ENCODE measurements at regions not wholly inside any gene's neighbourhood (a gene's known extent, or its start where the extent isn't known, plus 50 kb on each side); places are given as distances from the start of the nearest gene placed in this dataset.
"Not testable (repeated sequence)": the region's sequence is repeated elsewhere in the genome, so short reads cannot be mapped to it uniquely, and the experiment has no call there.

DNA sequence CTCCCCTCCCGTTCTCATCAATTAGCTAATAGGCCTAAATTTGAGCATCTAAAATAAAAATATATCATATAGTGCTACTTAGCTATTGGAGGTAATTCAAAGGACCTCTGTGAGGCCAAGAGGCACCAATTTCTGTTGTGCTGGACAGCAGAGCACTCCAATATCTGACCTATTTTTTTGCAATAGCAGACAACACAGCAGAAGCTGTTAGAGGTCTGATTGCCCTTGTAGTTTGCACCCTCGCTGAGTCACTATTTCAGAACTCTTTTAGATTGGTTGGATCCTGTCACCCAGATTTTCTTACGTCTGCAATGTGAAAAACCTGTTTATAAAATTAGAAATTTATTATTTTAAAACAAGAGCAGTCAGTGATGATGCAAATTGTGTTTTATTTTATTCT is 184.1 kb downstream of the CEP135 start:
- no peak overlapping the region for H3K27ac ChIP-seq
- H3K4me3 ChIP-seq = no peak overlapping the region
- no peaks in the 10 kb centered on the region for H3K9me3 ChIP-seq
- H3K27me3 ChIP-seq = no peaks in the 10 kb centered on the region
- intact Hi-C loops (cut with DNase I) = no loop called here
- TF ChIP-seq, protein P1, sequence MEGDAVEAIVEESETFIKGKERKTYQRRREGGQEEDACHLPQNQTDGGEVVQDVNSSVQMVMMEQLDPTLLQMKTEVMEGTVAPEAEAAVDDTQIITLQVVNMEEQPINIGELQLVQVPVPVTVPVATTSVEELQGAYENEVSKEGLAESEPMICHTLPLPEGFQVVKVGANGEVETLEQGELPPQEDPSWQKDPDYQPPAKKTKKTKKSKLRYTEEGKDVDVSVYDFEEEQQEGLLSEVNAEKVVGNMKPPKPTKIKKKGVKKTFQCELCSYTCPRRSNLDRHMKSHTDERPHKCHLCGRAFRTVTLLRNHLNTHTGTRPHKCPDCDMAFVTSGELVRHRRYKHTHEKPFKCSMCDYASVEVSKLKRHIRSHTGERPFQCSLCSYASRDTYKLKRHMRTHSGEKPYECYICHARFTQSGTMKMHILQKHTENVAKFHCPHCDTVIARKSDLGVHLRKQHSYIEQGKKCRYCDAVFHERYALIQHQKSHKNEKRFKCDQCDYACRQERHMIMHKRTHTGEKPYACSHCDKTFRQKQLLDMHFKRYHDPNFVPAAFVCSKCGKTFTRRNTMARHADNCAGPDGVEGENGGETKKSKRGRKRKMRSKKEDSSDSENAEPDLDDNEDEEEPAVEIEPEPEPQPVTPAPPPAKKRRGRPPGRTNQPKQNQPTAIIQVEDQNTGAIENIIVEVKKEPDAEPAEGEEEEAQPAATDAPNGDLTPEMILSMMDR (IDR thresholded peaks at IDR 0.05) = no peak
- no peak for DNase-seq
- H3K36me3 ChIP-seq = no peaks in the 10 kb centered on the region
- no peaks in the 10 kb centered on the region for H3K4me1 ChIP-seq
- ATAC-seq = no peak

DNA sequence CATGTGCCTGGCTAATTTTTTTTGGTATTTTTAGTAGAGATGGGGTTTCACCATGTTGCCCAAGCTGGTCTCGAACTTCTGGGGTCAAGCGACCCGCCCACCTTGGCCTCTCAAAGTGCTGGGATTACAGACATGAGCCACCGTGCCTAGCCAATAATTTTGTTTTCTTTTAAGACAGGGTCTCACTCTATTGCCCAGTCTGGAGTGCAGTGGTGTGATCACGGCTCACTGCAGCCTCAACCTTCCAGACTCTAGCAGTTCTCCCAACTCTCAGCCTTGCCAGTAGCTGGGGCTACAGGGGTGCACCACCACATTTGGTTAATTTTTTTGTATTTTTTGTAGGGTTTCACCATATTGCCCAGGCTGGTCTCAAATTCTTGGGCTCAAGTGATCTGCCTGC is 183.4 kb downstream of the CEP135 start:
- not testable (repeated sequence) for ATAC-seq, DNase-seq

DNA sequence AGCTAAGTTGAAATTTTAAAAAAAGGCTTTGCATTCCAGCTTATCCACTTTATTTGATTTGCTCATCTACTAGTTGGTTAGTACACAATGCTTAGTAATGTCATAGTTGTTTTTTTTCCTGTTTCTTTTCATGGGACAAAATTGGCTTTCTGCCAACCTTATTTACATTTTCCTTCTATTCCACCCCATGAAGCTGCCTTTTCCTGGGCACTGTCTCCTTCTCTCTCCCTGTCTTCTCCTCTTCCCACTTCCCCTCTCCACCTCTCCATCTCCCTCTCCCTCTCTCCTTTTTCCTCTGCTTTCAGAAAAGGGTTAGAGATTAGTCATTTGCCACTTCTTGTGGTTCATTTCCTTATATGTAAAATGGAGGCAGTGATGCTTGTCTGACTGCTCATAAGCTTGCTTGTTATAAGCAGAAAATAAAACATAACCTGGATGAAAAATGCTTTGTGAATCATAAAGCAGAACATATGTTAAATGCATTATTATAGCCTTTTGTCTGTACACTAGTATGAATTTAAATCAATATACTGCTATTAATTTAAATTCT is 181.9 kb downstream of the CEP135 start:
- ATAC-seq = no peak

More for the DNA sequence above, 183.4 kb downstream of the CEP135 start:
- H3K27me3 ChIP-seq; H3K27ac ChIP-seq; H3K36me3 ChIP-seq; intact Hi-C loops (cut with DNase I); H3K9me3 ChIP-seq; H3K4me3 ChIP-seq; H3K4me1 ChIP-seq: not testable (repeated sequence)

DNA sequence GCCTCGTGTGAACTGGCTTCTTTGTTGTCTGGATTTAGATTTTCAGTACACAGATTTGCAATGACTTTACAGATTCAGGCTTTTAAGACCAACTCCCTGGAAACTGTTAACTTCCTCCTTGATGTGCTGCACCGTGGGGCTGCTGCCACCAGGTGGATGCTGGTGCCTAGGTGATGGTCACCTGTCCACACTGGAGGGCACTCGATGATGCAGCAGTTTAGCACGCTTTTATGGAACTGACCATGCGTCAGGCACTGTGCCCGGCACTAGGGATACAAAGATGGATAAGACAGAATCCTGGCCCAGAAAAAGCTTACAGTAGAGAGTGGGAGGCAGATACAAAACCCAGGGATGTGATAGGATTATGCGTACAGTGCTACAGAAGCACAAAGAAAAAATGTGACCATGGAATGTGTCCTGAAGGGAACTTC is 180.7 kb downstream of the CEP135 start:
- peak; percentile 87 for ATAC-seq
- peak; percentile 75 for DNase-seq

More for the DNA sequence above, 181.9 kb downstream of the CEP135 start:
- Histone ChIP-seq H3K4me3 (no peak overlapping the region), H3K27ac (no peak overlapping the region), H3K27me3 (no peaks in the 10 kb centered on the region), H3K4me1 (no peaks in the 10 kb centered on the region), H3K36me3 (no peaks in the 10 kb centered on the region), H3K9me3 (no peaks in the 10 kb centered on the region)
- TF ChIP-seq, protein P1 (IDR thresholded peaks at IDR 0.05) = no peak
- intact Hi-C loops (cut with DNase I) = no loop called here
- no peak for DNase-seq

DNA sequence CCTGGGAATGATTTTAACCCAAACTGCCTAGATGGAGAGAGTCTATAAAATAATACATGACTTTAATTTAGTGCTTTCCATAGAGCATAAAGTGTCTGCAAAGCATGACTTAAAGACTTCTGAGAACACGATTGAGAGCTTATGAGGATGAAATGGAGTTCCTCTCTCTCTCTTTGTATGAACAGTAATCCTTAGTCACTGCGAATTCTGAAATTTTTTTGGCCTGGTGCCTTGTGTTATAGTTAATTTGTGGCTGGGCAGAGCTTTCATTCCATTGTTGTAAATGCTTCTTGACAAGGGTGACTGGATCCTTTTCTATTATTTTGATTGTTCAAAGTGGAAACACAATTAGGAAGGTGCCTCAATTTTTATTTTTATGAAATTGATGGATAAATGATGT is 179.5 kb downstream of the CEP135 start:
- no peak for DNase-seq
- Histone ChIP-seq H3K27me3 (no peaks in the 10 kb centered on the region), H3K36me3 (no peaks in the 10 kb centered on the region), H3K9me3 (no peaks in the 10 kb centered on the region), H3K4me3 (no peak overlapping the region), H3K4me1 (no peaks in the 10 kb centered on the region), H3K27ac (no peak overlapping the region)
- ATAC-seq = no peak
- TF ChIP-seq, protein P1 (IDR thresholded peaks at IDR 0.05) = no peak
- intact Hi-C loops (cut with DNase I) = no loop called here

More for the DNA sequence above, 180.7 kb downstream of the CEP135 start:
- Histone ChIP-seq H3K27ac (no peak overlapping the region), H3K27me3 (no peaks in the 10 kb centered on the region), H3K36me3 (no peaks in the 10 kb centered on the region), H3K4me1 (no peaks in the 10 kb centered on the region), H3K4me3 (no peak overlapping the region), H3K9me3 (no peaks in the 10 kb centered on the region)
- TF ChIP-seq, protein P1 (IDR thresholded peaks at IDR 0.05) = peak; percentile 29
- intact Hi-C loops (cut with DNase I) = no loop called here

DNA sequence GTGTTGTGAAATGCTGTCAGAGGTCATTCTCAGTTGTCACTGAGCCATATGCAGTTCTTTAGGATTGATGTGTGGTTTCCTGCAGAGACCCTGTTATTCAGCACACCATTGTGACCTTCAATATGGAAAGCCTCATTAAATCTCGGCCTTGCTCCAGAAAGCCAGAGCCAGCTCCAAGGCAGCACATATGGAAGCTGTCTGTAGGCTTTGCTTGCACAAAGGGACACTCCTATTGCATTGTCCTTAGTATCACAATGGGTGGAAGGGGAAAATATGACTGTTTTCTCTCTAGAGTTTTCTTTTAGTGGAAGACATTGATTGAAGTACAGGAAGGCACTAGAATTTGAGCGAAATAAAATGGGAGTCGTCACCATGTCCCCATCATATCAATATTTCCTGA is 179.0 kb downstream of the CEP135 start:
- H3K36me3 ChIP-seq = no peaks in the 10 kb centered on the region
- TF ChIP-seq, protein P1 (IDR thresholded peaks at IDR 0.05) = no peak
- ATAC-seq (no peak), DNase-seq (no peak)
- intact Hi-C loops (cut with DNase I) = no loop called here
- no peak overlapping the region for H3K4me3 ChIP-seq
- no peaks in the 10 kb centered on the region for H3K27me3 ChIP-seq
- no peak overlapping the region for H3K27ac ChIP-seq
- H3K4me1 ChIP-seq = no peaks in the 10 kb centered on the region
- no peaks in the 10 kb centered on the region for H3K9me3 ChIP-seq

Data from upper lobe of right lung (tissue), 1 donor.